HEK293 (cell line): ENCODE measurements at regions not wholly inside any gene's neighbourhood (a gene's known extent, or its start where the extent isn't known, plus 50 kb on each side); places are given as distances from the start of the nearest gene placed in this dataset.

ENCODE experiments used
- CTCF ChIA-PET: fragments of 350-600 bp; formaldehyde crosslinking; extraction: SDS; loops from one replicate; lab custom pipeline; 2021; ENCODE audit warnings: antibody characterized with exemption; lab: Yijun Ruan, JAX
- POLR2A ChIA-PET: fragments of 300-600 bp; formaldehyde crosslinking; extraction: SDS; loops from one replicate; lab custom pipeline; 2020; ENCODE audit warnings: antibody characterized with exemption, inconsistent platforms; lab: Yijun Ruan, JAX
- H3K27ac ChIP-seq: fragments of 200-500 bp; sonication (Bioruptor generic); 2 replicates; pipeline ENCODE4 v1.5.1; 2014; ENCODE audit warnings: low read depth, low read length, control low read depth, inconsistent platforms; ENCODE audit errors: extremely low read depth
- H3K36me3 ChIP-seq, 2 experiments: fragments of 200-500 bp in 1 of 2; sonication (Bioruptor generic) in 1 of 2; 1 replicate in 1 of 2; 2 replicates in 1 of 2; pipeline ENCODE4 v1.5.1; 2014 to 2017; ENCODE audit warnings: inconsistent platforms in 2 of 2, low read length in 2 of 2; ENCODE audit not compliant: control insufficient read depth in 2 of 2, insufficient read depth in 1 of 2
- H3K4me1 ChIP-seq: fragments of 200-500 bp; sonication (Bioruptor generic); 2 replicates; pipeline ENCODE4 v1.5.1; 2014; ENCODE audit warnings: mild to moderate bottlenecking, low read length, inconsistent platforms; ENCODE audit not compliant: control insufficient read depth, insufficient read depth
- H3K4me3 ChIP-seq: 2 replicates; pipeline ENCODE4 v1.5.1; 2011; ENCODE audit warnings: low read depth, mild to moderate bottlenecking, control low read depth, low read length, moderate library complexity
- H3K9me3 ChIP-seq: fragments of 200-500 bp; sonication (Bioruptor generic); 2 replicates; pipeline ENCODE4 v1.5.1; 2014; ENCODE audit warnings: low read depth, low read length, inconsistent platforms; ENCODE audit not compliant: control insufficient read depth, insufficient read depth
- BCL11B ChIP-seq: fragments of 450-650 bp; formaldehyde crosslinking; IDR thresholded peaks from 2 replicates; pipeline ENCODE4 v1.5.1; 2016; ENCODE audit warnings: low read depth, missing biosample characterization, missing genetic modification characterization
- GLIS1 ChIP-seq: fragments of 450-650 bp; formaldehyde crosslinking; IDR thresholded peaks from 2 replicates; pipeline ENCODE4 v1.5.1; 2016; ENCODE audit warnings: missing biosample characterization, missing genetic modification characterization
- KLF17 ChIP-seq: fragments of 450-650 bp; formaldehyde crosslinking; IDR thresholded peaks from 2 replicates; pipeline ENCODE4 v1.5.1; 2016; ENCODE audit warnings: missing biosample characterization, missing genetic modification characterization
- MZF1 ChIP-seq: fragments of 450-650 bp; formaldehyde crosslinking; IDR thresholded peaks from 2 replicates; pipeline ENCODE4 v1.5.1; 2017; ENCODE audit warnings: missing biosample characterization, missing genetic modification characterization, borderline replicate concordance
- PRDM1 ChIP-seq: fragments of 450-650 bp; formaldehyde crosslinking; IDR thresholded peaks from 2 replicates; pipeline ENCODE4; 2016; ENCODE audit warnings: missing biosample characterization, missing genetic modification characterization
- PRDM10 ChIP-seq: fragments of 450-650 bp; formaldehyde crosslinking; IDR thresholded peaks from 2 replicates; pipeline ENCODE4 v1.5.1; 2016; ENCODE audit warnings: missing biosample characterization, missing genetic modification characterization
- SALL2 ChIP-seq: fragments of 450-650 bp; formaldehyde crosslinking; IDR thresholded peaks from 2 replicates; pipeline ENCODE4 v1.5.0; 2017; ENCODE audit warnings: missing biosample characterization, mild to moderate bottlenecking, missing genetic modification characterization, borderline replicate concordance
- SCRT1 ChIP-seq: fragments of 450-650 bp; formaldehyde crosslinking; IDR thresholded peaks from 2 replicates; pipeline ENCODE4 v1.5.1; 2016; ENCODE audit warnings: missing biosample characterization, missing genetic modification characterization, borderline replicate concordance
- ZBTB48 ChIP-seq: fragments of 450-650 bp; formaldehyde crosslinking; IDR thresholded peaks from 2 replicates; pipeline ENCODE4 v1.5.1; 2016; ENCODE audit warnings: missing biosample characterization, missing genetic modification characterization
- ZFP37 ChIP-seq: fragments of 450-650 bp; formaldehyde crosslinking; IDR thresholded peaks from 2 replicates; pipeline ENCODE4 v1.5.1; 2016; ENCODE audit warnings: missing biosample characterization, missing genetic modification characterization
- ZNF140 ChIP-seq: fragments of 450-650 bp; formaldehyde crosslinking; IDR thresholded peaks from 2 replicates; pipeline ENCODE4 v1.5.1; 2016; ENCODE audit warnings: missing biosample characterization, missing genetic modification characterization
- ZNF202 ChIP-seq: fragments of 450-650 bp; formaldehyde crosslinking; IDR thresholded peaks from 2 replicates; pipeline ENCODE4 v1.5.1; 2016; ENCODE audit warnings: missing biosample characterization, missing genetic modification characterization, borderline replicate concordance
- ZNF221 ChIP-seq: fragments of 450-650 bp; formaldehyde crosslinking; IDR thresholded peaks from 2 replicates; pipeline ENCODE4 v1.5.1; 2017; ENCODE audit warnings: missing biosample characterization, missing genetic modification characterization, borderline replicate concordance
- ZNF223 ChIP-seq: fragments of 450-650 bp; formaldehyde crosslinking; IDR thresholded peaks from 2 replicates; pipeline ENCODE4 v1.5.1; 2016; ENCODE audit warnings: missing biosample characterization, missing genetic modification characterization
- ZNF26 ChIP-seq: fragments of 450-650 bp; formaldehyde crosslinking; IDR thresholded peaks from 2 replicates; pipeline ENCODE4 v1.5.1; 2016; ENCODE audit warnings: missing biosample characterization, missing genetic modification characterization
- ZNF391 ChIP-seq: fragments of 450-650 bp; formaldehyde crosslinking; IDR thresholded peaks from 2 replicates; pipeline ENCODE4 v1.5.1; 2016; ENCODE audit warnings: low read depth, missing biosample characterization, missing genetic modification characterization, borderline replicate concordance
- ZNF449 ChIP-seq: fragments of 450-650 bp; formaldehyde crosslinking; IDR thresholded peaks from 2 replicates; pipeline ENCODE4 v1.5.1; 2017; ENCODE audit warnings: missing biosample characterization, mild to moderate bottlenecking, missing genetic modification characterization, moderate library complexity
- ZNF521 ChIP-seq: fragments of 450-650 bp; formaldehyde crosslinking; IDR thresholded peaks from 2 replicates; pipeline ENCODE4 v1.5.1; 2017; ENCODE audit warnings: missing biosample characterization, mild to moderate bottlenecking, missing genetic modification characterization
- ZNF544 ChIP-seq: fragments of 450-650 bp; formaldehyde crosslinking; IDR thresholded peaks from 2 replicates; pipeline ENCODE4 v1.5.0; 2017; ENCODE audit warnings: missing biosample characterization, missing genetic modification characterization
- ZNF629 ChIP-seq: fragments of 450-650 bp; formaldehyde crosslinking; IDR thresholded peaks from 2 replicates; pipeline ENCODE4 v1.5.1; 2017; ENCODE audit warnings: missing biosample characterization, missing genetic modification characterization
- ZNF692 ChIP-seq: fragments of 450-650 bp; formaldehyde crosslinking; IDR thresholded peaks from 2 replicates; pipeline ENCODE4 v1.5.1; 2016; ENCODE audit warnings: missing biosample characterization, missing genetic modification characterization
- ZNF747 ChIP-seq: fragments of 450-650 bp; formaldehyde crosslinking; IDR thresholded peaks from 2 replicates; pipeline ENCODE4 v1.5.1; 2016; ENCODE audit warnings: missing biosample characterization, missing genetic modification characterization

GRCh38 chr10:36516281-36516680 lies 609.1 kb upstream of the ANKRD30A start:
- POLR2A ChIA-PET: no interaction called here
- Histone ChIP-seq H3K4me1 (no peaks in the 10 kb centered on the region), H3K4me3 (no peak overlapping the region), H3K9me3 (no peaks in the 10 kb centered on the region), H3K36me3 (no peaks in the 10 kb centered on the region), H3K27ac (no peak overlapping the region)
- CTCF ChIA-PET: no interaction called here
- TF ChIP-seq ZNF544 (tag by site-specific recombination) (no peak), MZF1 (tag by site-specific recombination) (no peak), ZNF140 (tag by site-specific recombination) (no peak), ZBTB48 (tag by site-specific recombination) (no peak), PRDM10 (tag by site-specific recombination) (no peak), BCL11B (tag by site-specific recombination) (no peak), ZNF521 (tag by site-specific recombination) (no peak), SCRT1 (no peak), ZNF391 (tag by site-specific recombination) (no peak), ZNF747 (no peak), ZNF202 (no peak)
- TF ChIP-seq, all 188 proteins: peak for 0

- H3K9me3 ChIP-seq: no peaks in the 10 kb centered on the region
- POLR2A ChIA-PET: no interaction called here
- no peaks in the 10 kb centered on the region for H3K36me3 ChIP-seq
- H3K4me1 ChIP-seq: no peaks in the 10 kb centered on the region
- CTCF ChIA-PET: interaction anchor here (1.0 kb wide), 1 partner anchor 12 kb away, joined by 3 read pairs; no protein-coding TSS in a partner anchor
- H3K27ac ChIP-seq: no peak overlapping the region
- H3K4me3 ChIP-seq: no peak overlapping the region
- TF ChIP-seq PRDM1: no peak
- TF ChIP-seq ZNF223 (tag by site-specific recombination): no peak
- no peak for TF ChIP-seq ZNF629 (tag by site-specific recombination)
- no peak for TF ChIP-seq GLIS1
- TF ChIP-seq PRDM10 (tag by site-specific recombination): no peak
- TF ChIP-seq ZNF26: no peak
- no peak for TF ChIP-seq ZNF692
- TF ChIP-seq KLF17: no peak
- TF ChIP-seq ZNF449 (tag by site-specific recombination): no peak
- no peak for TF ChIP-seq SALL2 (tag by site-specific recombination)
- TF ChIP-seq ZFP37 (tag by site-specific recombination): no peak
- no peak for TF ChIP-seq ZNF221 (tag by site-specific recombination)
Observed at GRCh38 chr10:36515319-36515718, 610.1 kb upstream of the ANKRD30A start.
